Panc1 (cell line): ENCODE measurements at regions not wholly inside any gene's neighbourhood (a gene's known extent, or its start where the extent isn't known, plus 50 kb on each side); places are given as distances from the start of the nearest gene placed in this dataset.

Experiments used
- POLR2AphosphoS5 ChIP-seq: IDR thresholded peaks from 2 replicates; pipeline ENCODE4 v1.6.1; 2012; ENCODE audit warnings: mild to moderate bottlenecking, low read depth, low read length, moderate library complexity
- SIN3A ChIP-seq: IDR thresholded peaks from 2 replicates; pipeline ENCODE4 v1.6.1; 2012; ENCODE audit warnings: low read depth, mild to moderate bottlenecking, low read length, moderate library complexity, borderline replicate concordance; ENCODE audit not compliant: insufficient read depth
- TCF7L2 ChIP-seq: IDR thresholded peaks from 2 replicates; pipeline ENCODE4 v1.6.1; 2011; ENCODE audit warnings: mild to moderate bottlenecking, low read depth, low read length, inconsistent platforms
- TF ChIP-seq, protein P1 (sequence below): fragments of 450-650 bp; IDR thresholded peaks from 2 replicates; pipeline ENCODE4 v1.5.1; 2017; ENCODE audit warnings: mild to moderate bottlenecking
- TF ChIP-seq, protein P2 (sequence below), 2 experiments: IDR thresholded peaks; 2 replicates each; pipeline ENCODE4 v1.6.1; 2011 to 2012; ENCODE audit warnings: low read depth in 2 of 2, control low read depth in 1 of 2, low read length in 1 of 2, mild to moderate bottlenecking in 1 of 2, moderate library complexity in 1 of 2; ENCODE audit not compliant: insufficient read depth in 1 of 2

GRCh38 chr16:65510241-65510640 lies 388.4 kb upstream of the CDH11 start:
- TF ChIP-seq, protein P1, sequence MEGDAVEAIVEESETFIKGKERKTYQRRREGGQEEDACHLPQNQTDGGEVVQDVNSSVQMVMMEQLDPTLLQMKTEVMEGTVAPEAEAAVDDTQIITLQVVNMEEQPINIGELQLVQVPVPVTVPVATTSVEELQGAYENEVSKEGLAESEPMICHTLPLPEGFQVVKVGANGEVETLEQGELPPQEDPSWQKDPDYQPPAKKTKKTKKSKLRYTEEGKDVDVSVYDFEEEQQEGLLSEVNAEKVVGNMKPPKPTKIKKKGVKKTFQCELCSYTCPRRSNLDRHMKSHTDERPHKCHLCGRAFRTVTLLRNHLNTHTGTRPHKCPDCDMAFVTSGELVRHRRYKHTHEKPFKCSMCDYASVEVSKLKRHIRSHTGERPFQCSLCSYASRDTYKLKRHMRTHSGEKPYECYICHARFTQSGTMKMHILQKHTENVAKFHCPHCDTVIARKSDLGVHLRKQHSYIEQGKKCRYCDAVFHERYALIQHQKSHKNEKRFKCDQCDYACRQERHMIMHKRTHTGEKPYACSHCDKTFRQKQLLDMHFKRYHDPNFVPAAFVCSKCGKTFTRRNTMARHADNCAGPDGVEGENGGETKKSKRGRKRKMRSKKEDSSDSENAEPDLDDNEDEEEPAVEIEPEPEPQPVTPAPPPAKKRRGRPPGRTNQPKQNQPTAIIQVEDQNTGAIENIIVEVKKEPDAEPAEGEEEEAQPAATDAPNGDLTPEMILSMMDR = no peak
- TF ChIP-seq TCF7L2 (no peak), POLR2AphosphoS5 (no peak), SIN3A (no peak)
- TF ChIP-seq, protein P2, sequence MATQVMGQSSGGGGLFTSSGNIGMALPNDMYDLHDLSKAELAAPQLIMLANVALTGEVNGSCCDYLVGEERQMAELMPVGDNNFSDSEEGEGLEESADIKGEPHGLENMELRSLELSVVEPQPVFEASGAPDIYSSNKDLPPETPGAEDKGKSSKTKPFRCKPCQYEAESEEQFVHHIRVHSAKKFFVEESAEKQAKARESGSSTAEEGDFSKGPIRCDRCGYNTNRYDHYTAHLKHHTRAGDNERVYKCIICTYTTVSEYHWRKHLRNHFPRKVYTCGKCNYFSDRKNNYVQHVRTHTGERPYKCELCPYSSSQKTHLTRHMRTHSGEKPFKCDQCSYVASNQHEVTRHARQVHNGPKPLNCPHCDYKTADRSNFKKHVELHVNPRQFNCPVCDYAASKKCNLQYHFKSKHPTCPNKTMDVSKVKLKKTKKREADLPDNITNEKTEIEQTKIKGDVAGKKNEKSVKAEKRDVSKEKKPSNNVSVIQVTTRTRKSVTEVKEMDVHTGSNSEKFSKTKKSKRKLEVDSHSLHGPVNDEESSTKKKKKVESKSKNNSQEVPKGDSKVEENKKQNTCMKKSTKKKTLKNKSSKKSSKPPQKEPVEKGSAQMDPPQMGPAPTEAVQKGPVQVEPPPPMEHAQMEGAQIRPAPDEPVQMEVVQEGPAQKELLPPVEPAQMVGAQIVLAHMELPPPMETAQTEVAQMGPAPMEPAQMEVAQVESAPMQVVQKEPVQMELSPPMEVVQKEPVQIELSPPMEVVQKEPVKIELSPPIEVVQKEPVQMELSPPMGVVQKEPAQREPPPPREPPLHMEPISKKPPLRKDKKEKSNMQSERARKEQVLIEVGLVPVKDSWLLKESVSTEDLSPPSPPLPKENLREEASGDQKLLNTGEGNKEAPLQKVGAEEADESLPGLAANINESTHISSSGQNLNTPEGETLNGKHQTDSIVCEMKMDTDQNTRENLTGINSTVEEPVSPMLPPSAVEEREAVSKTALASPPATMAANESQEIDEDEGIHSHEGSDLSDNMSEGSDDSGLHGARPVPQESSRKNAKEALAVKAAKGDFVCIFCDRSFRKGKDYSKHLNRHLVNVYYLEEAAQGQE (IDR thresholded peaks at IDR 0.05; ENCODE audit: insufficient read depth in 1 of 2, low read depth in 2 of 2, low read length in 1 of 2) = no peak
